H1 (cell line): ENCODE measurements at regions not wholly inside any gene's neighbourhood (a gene's known extent, or its start where the extent isn't known, plus 50 kb on each side); places are given as distances from the start of the nearest gene placed in this dataset.

Experiments used
- KDM5A ChIP-seq: fragments of 200-600 bp; IDR thresholded peaks from 2 replicates; pipeline ENCODE4 v1.7.1; 2012; ENCODE audit warnings: mild to moderate bottlenecking, low read length, inconsistent platforms, mixed read lengths
- TEAD4 ChIP-seq: IDR thresholded peaks from 2 replicates; pipeline ENCODE4 v1.6.1; 2012; ENCODE audit warnings: low read depth, low read length, inconsistent platforms, mixed read lengths

DNA sequence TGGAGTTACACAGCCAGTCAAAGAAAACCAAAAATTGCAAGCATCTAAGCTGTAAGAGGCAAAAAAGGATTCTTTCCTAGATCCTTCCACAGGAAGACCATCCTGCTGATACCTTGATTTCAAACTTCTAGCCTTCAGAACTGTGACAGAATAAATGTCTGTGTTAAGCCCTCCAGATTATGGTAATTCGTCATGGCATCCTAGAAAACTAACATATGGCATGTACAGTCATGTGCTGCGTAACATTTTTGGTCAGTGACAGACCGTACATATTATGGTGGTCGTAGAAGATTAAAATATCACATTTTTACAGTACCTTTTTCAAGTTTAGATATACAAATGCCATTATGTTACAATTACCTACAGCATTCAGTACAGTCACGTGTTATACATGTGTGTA, 660.9 kb upstream of the LMO3 start (continued):
- TF ChIP-seq KDM5A (no peak), TEAD4 (no peak)
